ENCODE measurements at regions not wholly inside any gene's neighbourhood (a gene's known extent, or its start where the extent isn't known, plus 50 kb on each side); places are given as distances from the start of the nearest gene placed in this dataset.

DNA sequence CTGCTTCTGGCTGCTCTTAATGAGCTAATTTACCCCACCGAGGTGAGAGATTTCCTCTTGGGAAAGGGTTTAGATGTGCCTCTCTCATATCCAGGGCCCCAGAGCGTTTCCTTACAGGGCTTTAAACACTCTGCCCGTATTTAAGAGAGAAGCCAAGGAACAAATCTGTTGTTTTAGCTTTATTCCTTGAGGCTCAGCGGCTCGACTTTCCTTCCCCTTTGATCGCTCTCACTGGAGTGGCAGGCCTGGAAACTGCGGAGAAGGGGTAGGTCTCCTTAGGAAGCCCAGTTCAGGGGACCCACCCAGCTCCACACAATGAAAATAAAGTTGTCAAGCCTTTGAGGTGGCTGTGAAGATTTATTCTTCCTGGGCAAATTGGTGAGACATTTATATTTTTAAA, 132.0 kb upstream of the JAG1 start:
- TF ChIP-seq, protein P1, sequence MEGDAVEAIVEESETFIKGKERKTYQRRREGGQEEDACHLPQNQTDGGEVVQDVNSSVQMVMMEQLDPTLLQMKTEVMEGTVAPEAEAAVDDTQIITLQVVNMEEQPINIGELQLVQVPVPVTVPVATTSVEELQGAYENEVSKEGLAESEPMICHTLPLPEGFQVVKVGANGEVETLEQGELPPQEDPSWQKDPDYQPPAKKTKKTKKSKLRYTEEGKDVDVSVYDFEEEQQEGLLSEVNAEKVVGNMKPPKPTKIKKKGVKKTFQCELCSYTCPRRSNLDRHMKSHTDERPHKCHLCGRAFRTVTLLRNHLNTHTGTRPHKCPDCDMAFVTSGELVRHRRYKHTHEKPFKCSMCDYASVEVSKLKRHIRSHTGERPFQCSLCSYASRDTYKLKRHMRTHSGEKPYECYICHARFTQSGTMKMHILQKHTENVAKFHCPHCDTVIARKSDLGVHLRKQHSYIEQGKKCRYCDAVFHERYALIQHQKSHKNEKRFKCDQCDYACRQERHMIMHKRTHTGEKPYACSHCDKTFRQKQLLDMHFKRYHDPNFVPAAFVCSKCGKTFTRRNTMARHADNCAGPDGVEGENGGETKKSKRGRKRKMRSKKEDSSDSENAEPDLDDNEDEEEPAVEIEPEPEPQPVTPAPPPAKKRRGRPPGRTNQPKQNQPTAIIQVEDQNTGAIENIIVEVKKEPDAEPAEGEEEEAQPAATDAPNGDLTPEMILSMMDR (conservative IDR thresholded peaks at IDR 0.05; ENCODE audit: low read depth in 2 of 2): no peak
- no peak for TF ChIP-seq EZH2phosphoT487 (IDR thresholded peaks at IDR 0.05; ENCODE audit: unreplicated experiment)
- no peak for TF ChIP-seq JUNB (IDR thresholded peaks at IDR 0.05; ENCODE audit: unreplicated experiment)
- TF ChIP-seq EZH2 (IDR thresholded peaks at IDR 0.05; ENCODE audit: low read depth, unreplicated experiment): no peak
- TF ChIP-seq POLR2AphosphoS5 (IDR thresholded peaks at IDR 0.05; ENCODE audit: low read depth): no peak

Data from GM23338 (cell line).